ENCODE measurements at regions not wholly inside any gene's neighbourhood (a gene's known extent, or its start where the extent isn't known, plus 50 kb on each side); places are given as distances from the start of the nearest gene placed in this dataset.

- Histone ChIP-seq H3K9ac (ENCODE audit: low read length in 5 of 5) (no peak overlapping the region), H3K27ac (ENCODE audit: low read depth, low read length) (peak overlapping the region; percentile 80)
These were observed 68.1 kb upstream of the SPTBN1 start for GRCh38 chr2:54388076-54388475.

GRCh38 chr2:54392555-54393324 is 63.4 kb upstream of the SPTBN1 start:
- Histone ChIP-seq H3K4me3 (ENCODE audit: low read depth in 1 of 5, low read length in 5 of 5) (no peak overlapping the region), H3K36me3 (ENCODE audit: control insufficient read depth in 5 of 5, insufficient read depth in 5 of 5, low read length in 5 of 5) (no peaks in the 10 kb centered on the region), H3K27me3 (ENCODE audit: control insufficient read depth in 5 of 5, insufficient read depth in 4 of 5, low read length in 5 of 5) (no peaks in the 10 kb centered on the region), H3K4me1 (ENCODE audit: control insufficient read depth in 5 of 5, insufficient read depth in 5 of 5, low read length in 5 of 5) (peaks cover 3 to 31% (median 18%) of the 10 kb centered on the region in 5 donors), H3K9me3 (ENCODE audit: control insufficient read depth in 5 of 5, low read length in 5 of 5) (no peaks in the 10 kb centered on the region), H3K27ac (ENCODE audit: low read depth, low read length) (no peak overlapping the region), H3K9ac (ENCODE audit: low read length in 5 of 5) (no peak overlapping the region)

More at GRCh38 chr2:54388076-54388475, 68.1 kb upstream of the SPTBN1 start:
- Histone ChIP-seq H3K27me3 (ENCODE audit: control insufficient read depth in 5 of 5, insufficient read depth in 4 of 5, low read length in 5 of 5) (no peaks in the 10 kb centered on the region), H3K9me3 (ENCODE audit: control insufficient read depth in 5 of 5, low read length in 5 of 5) (no peaks in the 10 kb centered on the region), H3K4me1 (ENCODE audit: control insufficient read depth in 5 of 5, insufficient read depth in 5 of 5, low read length in 5 of 5) (peaks cover 11 to 52% (median 35%) of the 10 kb centered on the region in 5 donors), H3K36me3 (ENCODE audit: control insufficient read depth in 5 of 5, insufficient read depth in 5 of 5, low read length in 5 of 5) (no peaks in the 10 kb centered on the region), H3K4me3 (ENCODE audit: low read depth in 1 of 5, low read length in 5 of 5) (no peak overlapping the region)

- no peak overlapping the region for H3K27ac ChIP-seq (ENCODE audit: low read depth, low read length)
- peak overlapping the region in 3 of 5 donors; percentile 28 to 56 (median 40) for H3K4me3 ChIP-seq (ENCODE audit: low read depth in 1 of 5, low read length in 5 of 5)
- no peaks in the 10 kb centered on the region for H3K9me3 ChIP-seq (ENCODE audit: control insufficient read depth in 5 of 5, low read length in 5 of 5)
These were observed 61.7 kb upstream of the SPTBN1 start for GRCh38 chr2:54394392-54394791.

GRCh38 chr2:54396107-54396506 is 60.0 kb upstream of the SPTBN1 start:
- no peak overlapping the region for H3K27ac ChIP-seq (ENCODE audit: low read depth, low read length)
- no peaks in the 10 kb centered on the region for H3K27me3 ChIP-seq (ENCODE audit: control insufficient read depth in 5 of 5, insufficient read depth in 4 of 5, low read length in 5 of 5)
- no peaks in the 10 kb centered on the region for H3K9me3 ChIP-seq (ENCODE audit: control insufficient read depth in 5 of 5, low read length in 5 of 5)
- H3K4me1 ChIP-seq (ENCODE audit: control insufficient read depth in 5 of 5, insufficient read depth in 5 of 5, low read length in 5 of 5): peaks cover 0 to 13% (median 10%) of the 10 kb centered on the region in 5 donors
- H3K36me3 ChIP-seq (ENCODE audit: control insufficient read depth in 5 of 5, insufficient read depth in 5 of 5, low read length in 5 of 5): no peaks in the 10 kb centered on the region
- no peak overlapping the region for H3K9ac ChIP-seq (ENCODE audit: low read length in 5 of 5)
- H3K4me3 ChIP-seq (ENCODE audit: low read depth in 1 of 5, low read length in 5 of 5): no peak overlapping the region

More at GRCh38 chr2:54394392-54394791, 61.7 kb upstream of the SPTBN1 start:
- Histone ChIP-seq H3K27me3 (ENCODE audit: control insufficient read depth in 5 of 5, insufficient read depth in 4 of 5, low read length in 5 of 5) (no peaks in the 10 kb centered on the region), H3K9ac (ENCODE audit: low read length in 5 of 5) (no peak overlapping the region), H3K4me1 (ENCODE audit: control insufficient read depth in 5 of 5, insufficient read depth in 5 of 5, low read length in 5 of 5) (peaks cover 0 to 24% (median 13%) of the 10 kb centered on the region in 5 donors), H3K36me3 (ENCODE audit: control insufficient read depth in 5 of 5, insufficient read depth in 5 of 5, low read length in 5 of 5) (no peaks in the 10 kb centered on the region)

GRCh38 chr2:54396798-54397197 is 59.3 kb upstream of the SPTBN1 start:
- Histone ChIP-seq H3K4me1 (ENCODE audit: control insufficient read depth in 5 of 5, insufficient read depth in 5 of 5, low read length in 5 of 5) (peaks cover 0 to 7% (median 6%) of the 10 kb centered on the region in 5 donors), H3K27me3 (ENCODE audit: control insufficient read depth in 5 of 5, insufficient read depth in 4 of 5, low read length in 5 of 5) (no peaks in the 10 kb centered on the region), H3K4me3 (ENCODE audit: low read depth in 1 of 5, low read length in 5 of 5) (no peak overlapping the region), H3K9ac (ENCODE audit: low read length in 5 of 5) (no peak overlapping the region), H3K36me3 (ENCODE audit: control insufficient read depth in 5 of 5, insufficient read depth in 5 of 5, low read length in 5 of 5) (no peaks in the 10 kb centered on the region), H3K9me3 (ENCODE audit: control insufficient read depth in 5 of 5, low read length in 5 of 5) (no peaks in the 10 kb centered on the region), H3K27ac (ENCODE audit: low read depth, low read length) (no peak overlapping the region)

- H3K4me1 ChIP-seq (ENCODE audit: control insufficient read depth in 5 of 5, insufficient read depth in 5 of 5, low read length in 5 of 5): peaks cover 0 to 10% (median 6%) of the 10 kb centered on the region in 5 donors
- no peak overlapping the region for H3K9ac ChIP-seq (ENCODE audit: low read length in 5 of 5)
- no peak overlapping the region for H3K27ac ChIP-seq (ENCODE audit: low read depth, low read length)
- no peaks in the 10 kb centered on the region for H3K27me3 ChIP-seq (ENCODE audit: control insufficient read depth in 5 of 5, insufficient read depth in 4 of 5, low read length in 5 of 5)
- H3K36me3 ChIP-seq (ENCODE audit: control insufficient read depth in 5 of 5, insufficient read depth in 5 of 5, low read length in 5 of 5): no peaks in the 10 kb centered on the region
- no peaks in the 10 kb centered on the region for H3K9me3 ChIP-seq (ENCODE audit: control insufficient read depth in 5 of 5, low read length in 5 of 5)
- H3K4me3 ChIP-seq (ENCODE audit: low read depth in 1 of 5, low read length in 5 of 5): no peak overlapping the region
These were observed 58.7 kb upstream of the SPTBN1 start for GRCh38 chr2:54397426-54397825.

GRCh38 chr2:54401554-54401953 is 54.6 kb upstream of the SPTBN1 start:
- H3K4me3 ChIP-seq (ENCODE audit: low read depth in 1 of 5, low read length in 5 of 5): no peak overlapping the region
- H3K4me1 ChIP-seq (ENCODE audit: control insufficient read depth in 5 of 5, insufficient read depth in 5 of 5, low read length in 5 of 5): peaks cover 0 to 11% (median 0%) of the 10 kb centered on the region in 5 donors
- H3K27me3 ChIP-seq (ENCODE audit: control insufficient read depth in 5 of 5, insufficient read depth in 4 of 5, low read length in 5 of 5): no peaks in the 10 kb centered on the region
- H3K9me3 ChIP-seq (ENCODE audit: control insufficient read depth in 5 of 5, low read length in 5 of 5): no peaks in the 10 kb centered on the region
- peak overlapping the region; percentile 39 for H3K27ac ChIP-seq (ENCODE audit: low read depth, low read length)
- no peaks in the 10 kb centered on the region for H3K36me3 ChIP-seq (ENCODE audit: control insufficient read depth in 5 of 5, insufficient read depth in 5 of 5, low read length in 5 of 5)
- H3K9ac ChIP-seq (ENCODE audit: low read length in 5 of 5): no peak overlapping the region

GRCh38 chr2:54402350-54402749 is 53.8 kb upstream of the SPTBN1 start:
- no peaks in the 10 kb centered on the region for H3K27me3 ChIP-seq (ENCODE audit: control insufficient read depth in 5 of 5, insufficient read depth in 4 of 5, low read length in 5 of 5)
- no peak overlapping the region for H3K4me3 ChIP-seq (ENCODE audit: low read depth in 1 of 5, low read length in 5 of 5)
- H3K4me1 ChIP-seq (ENCODE audit: control insufficient read depth in 5 of 5, insufficient read depth in 5 of 5, low read length in 5 of 5): peaks cover 0 to 11% (median 0%) of the 10 kb centered on the region in 5 donors
- no peaks in the 10 kb centered on the region for H3K36me3 ChIP-seq (ENCODE audit: control insufficient read depth in 5 of 5, insufficient read depth in 5 of 5, low read length in 5 of 5)
- H3K9ac ChIP-seq (ENCODE audit: low read length in 5 of 5): no peak overlapping the region
- H3K27ac ChIP-seq (ENCODE audit: low read depth, low read length): peak overlapping the region; percentile 39
- H3K9me3 ChIP-seq (ENCODE audit: control insufficient read depth in 5 of 5, low read length in 5 of 5): no peaks in the 10 kb centered on the region

- Histone ChIP-seq H3K9ac (ENCODE audit: low read length in 5 of 5) (no peak overlapping the region), H3K4me1 (ENCODE audit: control insufficient read depth in 5 of 5, insufficient read depth in 5 of 5, low read length in 5 of 5) (peaks cover 0 to 11% (median 0%) of the 10 kb centered on the region in 5 donors), H3K9me3 (ENCODE audit: control insufficient read depth in 5 of 5, low read length in 5 of 5) (no peaks in the 10 kb centered on the region), H3K36me3 (ENCODE audit: control insufficient read depth in 5 of 5, insufficient read depth in 5 of 5, low read length in 5 of 5) (no peaks in the 10 kb centered on the region), H3K27ac (ENCODE audit: low read depth, low read length) (no peak overlapping the region), H3K4me3 (ENCODE audit: low read depth in 1 of 5, low read length in 5 of 5) (no peak overlapping the region), H3K27me3 (ENCODE audit: control insufficient read depth in 5 of 5, insufficient read depth in 4 of 5, low read length in 5 of 5) (no peaks in the 10 kb centered on the region)
These were observed 52.5 kb upstream of the SPTBN1 start for GRCh38 chr2:54403512-54404238.

GRCh38 chr2:54404270-54404669 is 51.9 kb upstream of the SPTBN1 start:
- H3K9ac ChIP-seq (ENCODE audit: low read length in 5 of 5): no peak overlapping the region
- no peak overlapping the region for H3K27ac ChIP-seq (ENCODE audit: low read depth, low read length)
- no peaks in the 10 kb centered on the region for H3K9me3 ChIP-seq (ENCODE audit: control insufficient read depth in 5 of 5, low read length in 5 of 5)
- no peak overlapping the region for H3K4me3 ChIP-seq (ENCODE audit: low read depth in 1 of 5, low read length in 5 of 5)
- H3K4me1 ChIP-seq (ENCODE audit: control insufficient read depth in 5 of 5, insufficient read depth in 5 of 5, low read length in 5 of 5): peaks cover 0 to 11% (median 0%) of the 10 kb centered on the region in 5 donors
- H3K36me3 ChIP-seq (ENCODE audit: control insufficient read depth in 5 of 5, insufficient read depth in 5 of 5, low read length in 5 of 5): no peaks in the 10 kb centered on the region
- no peaks in the 10 kb centered on the region for H3K27me3 ChIP-seq (ENCODE audit: control insufficient read depth in 5 of 5, insufficient read depth in 4 of 5, low read length in 5 of 5)

Data from subcutaneous abdominal adipose tissue (tissue), 5 donors.